ENCODE measurements at regions not wholly inside any gene's neighbourhood (a gene's known extent, or its start where the extent isn't known, plus 50 kb on each side); places are given as distances from the start of the nearest gene placed in this dataset.

DNA sequence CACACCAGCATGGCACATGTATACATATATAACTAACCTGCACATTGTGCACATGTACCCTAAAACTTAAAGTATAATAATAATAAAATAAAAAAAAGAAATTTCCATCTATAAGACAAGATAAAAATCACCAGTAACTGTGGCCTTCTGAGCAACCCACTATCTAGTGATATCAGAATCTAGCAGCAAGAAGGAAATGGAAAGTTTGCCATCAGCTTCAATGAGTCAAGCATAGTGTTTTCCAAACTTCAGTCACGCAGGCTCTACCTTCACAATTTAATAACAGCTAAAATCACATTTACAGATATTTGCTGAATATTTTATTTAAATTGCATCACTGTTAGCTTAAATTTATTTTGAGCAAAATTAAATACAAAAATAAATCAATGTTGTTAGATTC is 345.3 kb upstream of the CD180 start:
- DNase-seq, result no peak

DNA sequence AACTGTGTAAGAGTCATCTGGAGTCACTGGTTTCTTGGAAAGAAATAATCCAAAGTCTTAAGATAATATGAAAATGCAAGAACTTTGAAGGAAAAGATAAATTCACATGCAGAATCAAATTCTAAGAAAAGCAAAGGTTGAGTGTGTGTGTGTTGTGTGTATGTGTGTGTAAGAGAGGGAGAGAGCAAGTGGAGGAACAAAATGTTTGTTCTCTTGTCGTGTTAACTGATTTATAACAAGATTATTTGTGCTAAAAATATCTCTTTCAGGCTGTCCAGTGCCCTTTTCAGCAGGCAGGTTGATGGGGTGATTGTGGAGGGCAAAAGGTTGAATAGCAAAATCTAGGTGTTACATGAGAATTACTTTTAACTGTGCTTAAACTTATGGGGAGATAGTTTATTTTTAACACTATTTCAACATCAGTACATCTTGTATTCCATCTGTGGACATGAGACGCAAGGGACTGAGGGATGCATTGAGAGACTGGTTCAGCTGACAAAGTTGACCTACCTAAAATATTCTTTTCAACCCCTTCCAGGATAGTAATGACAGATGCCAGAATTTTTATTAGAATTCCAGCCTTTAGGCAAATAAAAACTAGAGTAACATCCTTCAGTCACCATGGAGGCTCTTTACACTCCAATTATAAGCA is 342.4 kb upstream of the CD180 start:
- no peak for DNase-seq

DNA sequence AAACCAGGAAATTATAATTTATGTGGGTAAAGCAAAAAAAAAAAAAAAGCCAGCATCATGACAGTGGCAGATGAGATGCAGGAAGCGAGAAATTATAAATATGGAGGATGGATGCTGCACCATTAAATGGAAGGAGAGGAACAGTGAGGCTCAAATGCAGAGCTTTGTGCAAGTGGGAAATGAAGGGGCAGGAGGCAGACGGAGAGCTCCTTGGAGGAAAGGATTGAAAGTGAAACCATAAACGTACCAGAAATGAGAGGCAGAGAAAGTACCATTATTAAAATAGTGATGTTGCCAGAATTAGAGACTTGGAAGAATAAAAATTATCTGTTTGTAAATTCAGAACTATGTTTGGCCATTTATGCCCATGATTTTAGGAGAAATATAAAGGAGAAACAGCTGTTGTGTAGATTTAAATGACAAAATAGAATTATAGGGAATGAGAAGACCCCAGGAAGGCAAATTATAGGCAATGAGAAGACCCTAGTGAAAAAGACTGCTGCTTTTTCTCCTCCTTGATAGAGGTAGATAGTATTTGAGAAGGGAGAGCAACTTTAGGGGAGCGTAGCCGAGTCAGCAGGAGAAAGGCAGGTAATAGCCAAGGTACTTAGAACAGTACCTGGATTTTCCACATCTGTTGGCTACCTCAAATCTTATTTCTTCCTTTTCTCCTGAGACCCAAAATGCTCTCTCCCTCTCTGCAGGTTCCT is 341.0 kb upstream of the CD180 start:
- no peak for DNase-seq

DNA sequence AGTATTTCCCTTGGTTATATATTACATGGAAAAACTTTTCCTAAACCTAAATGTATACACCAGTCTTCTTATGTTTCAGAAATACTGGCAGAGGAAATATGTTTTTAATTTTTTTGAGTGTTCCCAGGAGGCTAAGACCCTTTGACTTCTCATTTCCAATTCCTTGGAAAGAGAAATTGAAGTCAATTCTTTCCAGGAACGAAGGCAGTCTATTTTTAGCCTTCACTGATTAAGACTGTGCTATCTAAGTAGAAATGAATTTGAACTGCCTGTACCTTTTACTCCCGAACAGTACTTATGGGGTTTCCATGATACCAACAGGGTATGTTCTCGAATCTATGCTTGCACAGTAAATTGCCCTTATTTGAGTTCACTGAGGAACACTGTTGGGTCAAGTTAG is 340.3 kb upstream of the CD180 start:
- DNase-seq, result no peak

DNA sequence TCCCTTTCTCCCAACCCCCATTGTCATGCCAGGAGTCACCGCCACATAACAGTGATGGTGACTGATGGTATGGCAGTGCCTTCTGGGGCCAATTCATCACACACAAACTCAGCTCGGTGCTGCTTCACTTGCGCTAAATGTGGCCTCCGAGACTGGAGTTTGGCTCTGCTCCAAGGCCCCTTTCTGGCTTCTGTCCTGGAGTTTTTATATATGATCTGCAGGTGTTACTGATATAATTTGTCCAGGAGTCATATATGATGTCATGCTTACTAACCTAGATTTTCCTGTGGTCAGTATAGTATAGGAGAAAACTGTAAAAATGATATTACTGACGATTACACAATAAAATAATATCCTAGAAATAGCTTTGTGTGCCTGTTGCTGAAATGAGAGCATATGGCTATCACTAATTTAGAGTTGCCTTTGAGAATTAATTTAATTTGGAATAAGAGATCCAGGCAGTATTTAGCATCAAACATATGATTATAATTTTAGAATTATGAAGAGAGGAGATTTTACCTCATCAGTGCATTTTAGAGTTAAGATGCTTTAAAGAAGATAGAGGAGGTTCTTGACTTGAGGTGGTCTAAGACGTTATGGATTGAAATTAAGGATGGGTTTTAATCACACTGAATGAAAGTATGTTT is 334.1 kb upstream of the CD180 start:
- DNase-seq, result peak; percentile 38 to 55

DNA sequence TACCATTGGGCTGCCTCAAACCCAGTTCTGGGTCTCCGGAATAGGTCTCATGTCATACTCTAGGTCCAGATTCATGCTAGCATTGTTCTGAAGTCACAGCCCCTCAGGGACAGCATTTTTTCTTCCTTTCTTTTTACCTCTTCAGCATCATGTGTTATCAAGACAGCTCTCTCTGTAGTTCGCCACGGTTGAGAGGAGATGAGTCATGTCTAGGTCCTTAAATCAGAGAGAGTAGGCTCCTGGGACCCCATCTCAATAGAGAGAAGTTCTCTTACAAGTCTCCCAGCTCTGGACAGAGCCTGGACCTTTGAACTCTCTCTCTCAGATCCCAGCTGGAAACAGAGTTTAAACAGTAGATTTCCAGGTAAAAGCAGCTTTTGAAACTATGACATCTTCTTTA is 332.4 kb upstream of the CD180 start:
- no peak for DNase-seq

DNA sequence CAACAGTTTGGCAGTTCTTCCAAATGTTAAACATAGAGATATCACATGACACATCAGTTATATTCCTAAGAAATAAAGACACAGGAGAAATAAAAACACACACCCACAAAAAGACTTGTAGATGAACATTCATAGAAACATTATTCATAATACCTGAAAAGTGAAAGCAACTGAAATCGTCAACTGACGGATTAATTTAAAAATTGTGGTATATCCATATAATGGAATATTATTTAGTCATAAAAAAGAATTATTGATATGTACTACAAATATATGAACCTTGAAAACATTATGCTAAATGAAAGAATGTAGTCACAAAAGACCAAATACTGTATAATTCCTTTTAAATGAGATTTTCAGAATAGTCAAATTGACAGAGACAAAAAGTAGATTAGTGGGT is 330.2 kb upstream of the CD180 start:
- DNase-seq, result no peak

DNA sequence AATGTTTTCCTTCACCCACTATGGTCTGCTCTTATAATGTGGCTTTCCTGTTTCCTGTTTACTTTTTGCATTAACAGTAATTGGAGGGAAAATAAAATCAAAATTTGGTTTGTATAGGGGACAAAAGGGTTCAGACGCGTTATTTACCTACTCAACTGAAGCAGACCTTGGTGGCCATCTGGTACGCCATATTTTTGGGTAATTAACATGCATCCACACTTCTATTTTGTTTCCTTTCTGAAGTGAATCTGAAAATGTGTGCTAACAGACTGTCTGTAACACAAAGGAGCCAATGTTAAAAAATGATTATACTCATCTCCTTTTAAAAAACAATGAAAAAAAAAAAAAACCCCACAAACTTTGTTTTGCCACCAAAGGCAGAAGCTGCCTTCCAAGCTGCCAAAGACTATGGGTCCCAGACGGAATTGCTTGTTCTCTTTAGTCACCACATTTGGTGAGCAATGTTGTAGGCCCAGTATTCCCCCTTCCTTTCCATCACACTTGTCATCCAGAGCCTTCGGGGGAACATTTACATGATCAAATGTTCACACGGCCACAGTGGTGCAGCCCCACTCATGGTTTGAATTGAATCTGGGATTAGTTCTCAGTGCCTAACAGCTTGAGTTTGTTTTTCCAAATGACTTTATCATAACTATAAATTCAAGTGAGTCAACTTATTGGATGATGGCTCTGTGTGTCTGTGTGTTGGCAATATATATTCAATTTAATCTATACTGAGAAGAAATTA is 323.7 kb upstream of the CD180 start:
- no peak for DNase-seq

DNA sequence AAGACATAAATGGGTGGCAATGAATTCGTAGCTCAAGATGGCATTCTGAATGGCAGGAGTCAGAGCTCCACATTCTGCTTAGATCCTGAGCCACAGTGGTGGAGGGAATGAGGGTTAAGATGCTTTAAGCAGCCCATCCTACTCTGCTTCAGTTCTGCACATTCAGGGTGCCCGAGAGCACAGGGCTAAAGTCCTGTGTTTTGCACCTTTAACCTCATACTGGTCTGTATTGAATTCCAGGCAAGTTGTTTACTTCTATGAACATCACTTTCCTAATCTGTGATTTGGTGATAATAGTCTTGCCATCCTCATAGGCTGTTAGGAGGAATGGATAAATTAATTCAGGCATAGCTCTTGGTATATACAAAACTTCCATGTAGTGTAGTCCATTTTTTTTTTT is 321.6 kb upstream of the CD180 start:
- DNase-seq, result no peak

DNA sequence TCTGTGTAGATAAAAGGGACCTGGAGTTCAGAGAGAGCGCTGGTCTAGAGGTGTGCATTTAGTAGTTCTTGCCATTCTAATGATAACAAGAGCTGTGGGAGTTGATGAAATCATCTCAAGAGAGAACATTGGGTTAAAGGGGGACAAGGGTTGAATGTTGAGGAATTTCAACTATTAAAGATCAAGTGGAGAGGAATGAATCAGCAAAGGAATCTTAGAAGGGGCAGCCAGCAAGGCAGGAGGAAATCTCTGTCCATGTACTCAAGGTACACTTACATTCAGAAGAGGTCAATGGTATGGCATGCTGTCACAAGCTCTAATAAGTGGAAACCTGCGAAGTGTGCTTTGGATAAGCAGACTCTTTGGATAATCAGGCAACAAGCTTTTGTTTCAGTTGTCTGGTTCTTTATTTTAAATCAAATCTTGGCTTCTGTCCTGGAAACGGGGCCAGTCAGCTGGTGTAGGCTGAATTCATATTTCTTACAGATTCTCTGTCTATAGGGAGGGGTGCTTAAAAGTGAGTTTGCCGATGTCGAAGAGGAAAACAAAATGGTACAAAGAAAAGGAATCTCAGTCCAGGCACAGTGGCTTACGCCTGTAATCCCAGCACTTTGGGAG is 320.5 kb upstream of the CD180 start:
- DNase-seq, result no peak

DNA sequence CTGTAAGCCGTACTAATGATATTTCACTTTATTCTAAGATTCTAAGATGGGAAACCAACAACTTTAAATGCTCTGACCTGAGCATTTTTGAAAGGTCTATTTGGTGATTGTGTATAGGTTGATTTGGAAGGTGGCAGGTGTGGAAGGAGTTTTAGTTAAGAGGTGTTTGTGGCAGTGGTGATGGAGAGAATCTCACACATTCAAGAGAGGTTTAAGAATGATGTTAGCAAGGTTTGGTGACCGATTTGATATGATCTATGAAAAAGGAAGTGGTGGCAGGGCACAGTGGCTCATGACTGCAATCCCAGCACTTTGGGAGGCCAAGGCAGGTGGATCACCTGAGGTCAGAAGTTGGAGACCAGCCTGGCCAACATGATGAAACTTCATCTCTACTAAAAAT is 319.2 kb upstream of the CD180 start:
- no peak for DNase-seq

DNA sequence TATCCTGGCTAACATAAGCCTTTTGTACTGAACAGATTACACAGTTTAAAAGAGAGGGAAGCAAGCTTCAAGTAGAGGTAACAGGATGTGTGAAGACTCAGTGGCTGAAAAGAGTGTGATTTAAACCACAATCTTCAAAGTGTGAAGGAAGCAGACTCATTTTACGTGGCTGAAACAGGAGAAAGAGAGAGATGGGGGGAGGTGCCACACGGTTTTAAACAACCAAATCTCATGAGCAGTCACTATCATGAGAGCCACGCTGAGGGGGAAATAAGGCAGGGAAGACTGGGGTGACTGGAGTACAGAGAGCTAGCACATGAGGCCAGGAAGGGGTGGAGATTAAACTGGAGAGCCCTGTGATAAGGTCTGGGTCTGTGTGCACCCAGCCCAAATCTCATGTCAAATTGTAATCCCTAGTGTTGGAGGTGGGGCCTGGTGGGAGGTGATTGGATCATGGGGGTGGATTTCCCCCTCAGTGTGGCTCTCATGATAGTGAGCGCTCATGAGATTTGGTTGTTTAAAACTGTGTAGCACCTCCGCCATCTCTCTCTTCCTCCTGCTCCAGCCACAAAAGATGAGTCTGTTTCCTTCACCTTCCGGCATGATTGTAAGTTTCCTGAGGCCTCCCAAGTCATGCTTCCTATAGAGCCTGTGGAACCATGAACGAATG is 318.6 kb upstream of the CD180 start:
- no peak for DNase-seq

DNA sequence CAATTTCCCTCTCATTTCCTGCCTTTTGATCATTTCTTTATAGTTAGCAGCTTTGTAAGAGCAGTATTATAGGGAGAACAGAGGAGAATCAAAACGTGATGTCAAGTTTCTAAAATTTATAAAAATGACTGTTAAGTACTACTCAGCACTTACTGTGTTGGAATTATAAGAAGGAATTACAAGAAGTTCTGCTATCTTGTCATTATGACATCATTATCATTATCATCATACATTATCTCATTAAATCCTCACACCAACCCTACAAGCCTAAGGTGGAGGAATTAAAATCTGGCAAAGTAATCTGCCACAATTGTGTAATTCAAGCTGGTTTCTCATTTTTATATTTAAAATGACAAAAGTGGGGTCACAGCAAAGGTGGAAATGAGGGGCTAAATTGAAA is 316.2 kb upstream of the CD180 start:
- DNase-seq, result no peak

DNA sequence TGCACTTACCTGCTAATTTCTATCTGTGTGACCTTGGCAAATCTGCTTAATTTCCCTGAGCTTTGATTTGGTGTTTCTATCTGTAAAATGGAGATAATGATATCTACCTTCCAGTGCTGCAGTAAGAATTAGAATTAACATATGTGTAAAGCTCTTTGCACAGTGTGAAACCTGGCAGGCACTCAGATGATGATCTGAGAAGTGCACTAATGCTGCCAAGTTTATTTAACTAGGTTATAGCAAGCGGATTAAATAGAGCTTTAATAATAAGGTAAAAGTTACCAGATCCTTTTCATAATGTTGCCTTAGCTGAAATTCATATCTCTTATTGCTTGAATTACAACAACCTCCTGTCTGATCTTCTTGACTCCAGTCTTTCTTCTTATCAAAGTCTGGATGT is 315.3 kb upstream of the CD180 start:
- DNase-seq, result no peak

DNA sequence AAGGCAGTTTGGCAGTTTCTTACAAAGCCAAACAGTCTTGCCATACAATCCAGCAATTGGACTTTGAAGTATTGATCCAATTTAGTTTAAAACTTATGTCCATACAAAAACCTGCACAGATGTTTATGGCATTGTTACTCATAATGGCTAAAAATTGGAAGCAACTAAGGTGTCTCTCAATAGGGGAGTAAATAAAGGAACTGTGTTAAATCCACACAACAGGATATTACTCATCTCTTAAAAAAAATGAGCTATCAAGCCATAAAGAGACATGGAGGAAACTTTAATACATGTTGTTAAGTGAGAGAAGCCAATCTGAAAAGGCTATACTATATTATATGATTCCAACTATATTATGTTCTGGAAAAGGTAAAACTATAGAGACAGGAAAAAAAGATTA is 313.6 kb upstream of the CD180 start:
- no peak for DNase-seq

DNA sequence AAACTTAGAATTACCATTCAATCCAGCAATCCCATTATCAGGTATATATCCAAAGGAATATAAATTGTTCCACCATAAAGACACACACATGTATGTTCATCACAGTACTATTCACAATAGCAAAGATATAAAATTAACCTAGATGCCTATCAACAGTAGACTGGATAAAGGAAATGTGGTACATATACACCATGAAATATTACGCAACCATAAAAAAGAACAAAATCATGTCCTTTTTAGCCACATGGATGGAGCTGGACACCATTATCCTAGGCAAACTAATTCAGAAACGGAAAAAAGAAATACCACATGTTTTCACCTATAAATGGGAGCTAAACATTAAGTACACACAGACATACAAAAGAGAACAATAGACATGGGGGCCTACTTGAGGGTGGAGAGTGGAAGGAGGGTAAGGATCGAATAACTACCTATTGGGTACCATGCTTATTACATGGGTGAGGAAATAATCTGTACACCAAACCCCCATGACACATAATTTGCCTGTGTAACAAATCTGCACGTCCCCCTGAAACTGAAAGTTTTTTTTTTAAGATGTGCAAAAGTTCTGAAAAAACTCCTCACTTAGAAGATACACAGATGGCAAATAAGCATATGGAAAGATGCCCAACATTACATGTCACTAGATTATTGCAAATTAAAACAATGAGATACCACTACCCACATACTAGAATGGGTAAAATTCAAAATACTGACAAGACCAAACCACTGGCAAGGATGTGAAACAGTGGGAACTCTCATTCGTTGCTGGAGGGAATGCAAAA is 313.0 kb upstream of the CD180 start:
- no peak for DNase-seq

DNA sequence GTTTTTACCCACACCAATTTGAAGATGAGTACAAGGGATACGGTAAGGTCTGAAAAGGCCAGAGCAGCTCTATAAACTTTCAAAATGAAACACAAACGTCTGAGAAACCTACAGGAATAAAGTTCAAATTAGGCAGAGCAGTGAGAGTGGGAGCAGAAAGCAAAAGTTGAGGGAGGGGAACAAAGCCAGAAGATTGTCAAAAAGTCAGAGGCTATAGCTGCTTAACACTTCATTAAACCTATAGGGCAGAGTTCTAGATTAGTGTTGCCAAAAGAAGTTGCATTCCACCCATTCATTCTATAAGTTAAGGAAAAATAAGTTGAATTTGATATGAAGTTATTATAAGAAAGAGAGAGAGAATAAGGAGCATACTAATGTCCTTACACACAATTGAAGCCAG is 309.6 kb upstream of the CD180 start:
- DNase-seq, result no peak

DNA sequence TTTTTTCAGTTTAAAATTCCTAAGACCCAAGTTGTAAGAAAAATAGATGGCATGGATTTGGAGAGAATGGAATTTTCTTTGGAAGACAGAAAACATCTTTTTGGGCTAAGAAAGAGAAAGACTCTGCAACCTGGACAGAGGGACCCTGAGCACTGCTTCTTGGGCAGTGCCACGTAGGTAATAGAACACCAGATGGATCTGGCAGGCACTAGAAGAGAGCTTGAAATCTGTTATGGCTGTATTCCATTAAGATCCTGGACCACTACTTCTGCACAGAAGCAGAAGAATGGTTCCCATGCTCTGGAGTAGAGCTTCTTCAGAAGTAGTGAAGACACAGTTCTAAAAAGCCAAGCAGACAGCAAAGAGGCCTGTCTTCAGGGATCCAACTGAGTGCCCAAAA is 306.4 kb upstream of the CD180 start:
- no peak for DNase-seq

DNA sequence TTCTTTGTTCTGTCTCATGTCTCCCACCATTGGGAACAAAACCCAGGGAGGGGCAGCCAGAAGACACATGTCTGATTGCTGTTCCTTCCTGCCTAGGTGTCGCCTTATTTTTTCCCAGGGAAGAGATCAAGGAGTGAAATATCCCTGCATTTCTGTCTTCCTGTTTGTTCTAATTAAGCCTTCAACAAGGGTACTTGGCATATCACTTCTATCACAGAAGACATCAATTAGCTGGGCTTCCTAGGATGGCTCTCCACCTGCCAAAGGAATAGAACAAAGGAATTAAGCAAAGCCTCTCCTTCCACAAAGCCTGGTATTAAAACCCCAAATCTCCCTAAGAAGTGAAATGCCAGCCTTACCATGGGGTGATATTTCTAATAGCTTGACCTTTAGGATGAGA is 299.5 kb upstream of the CD180 start:
- no peak for DNase-seq

DNA sequence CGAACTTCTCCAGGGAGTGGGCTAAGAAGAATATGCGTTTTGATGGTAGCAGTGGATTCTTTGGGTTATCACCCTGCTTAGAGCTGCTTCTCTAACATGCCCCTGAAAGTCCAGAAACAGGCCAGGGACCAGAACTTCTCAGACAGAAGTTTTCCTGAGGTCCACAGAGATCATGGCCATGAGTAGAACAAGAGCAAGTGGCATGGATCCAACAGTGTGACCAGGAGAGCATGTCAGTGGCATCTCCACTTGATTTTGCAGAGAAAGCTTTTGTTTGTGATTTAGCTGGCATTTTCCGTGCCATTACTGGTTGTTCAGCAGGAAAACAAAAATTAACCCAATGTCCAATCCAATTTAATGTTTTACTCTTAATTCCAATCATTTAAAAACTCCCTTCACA is 298.5 kb upstream of the CD180 start:
- DNase-seq, result no peak

DNA sequence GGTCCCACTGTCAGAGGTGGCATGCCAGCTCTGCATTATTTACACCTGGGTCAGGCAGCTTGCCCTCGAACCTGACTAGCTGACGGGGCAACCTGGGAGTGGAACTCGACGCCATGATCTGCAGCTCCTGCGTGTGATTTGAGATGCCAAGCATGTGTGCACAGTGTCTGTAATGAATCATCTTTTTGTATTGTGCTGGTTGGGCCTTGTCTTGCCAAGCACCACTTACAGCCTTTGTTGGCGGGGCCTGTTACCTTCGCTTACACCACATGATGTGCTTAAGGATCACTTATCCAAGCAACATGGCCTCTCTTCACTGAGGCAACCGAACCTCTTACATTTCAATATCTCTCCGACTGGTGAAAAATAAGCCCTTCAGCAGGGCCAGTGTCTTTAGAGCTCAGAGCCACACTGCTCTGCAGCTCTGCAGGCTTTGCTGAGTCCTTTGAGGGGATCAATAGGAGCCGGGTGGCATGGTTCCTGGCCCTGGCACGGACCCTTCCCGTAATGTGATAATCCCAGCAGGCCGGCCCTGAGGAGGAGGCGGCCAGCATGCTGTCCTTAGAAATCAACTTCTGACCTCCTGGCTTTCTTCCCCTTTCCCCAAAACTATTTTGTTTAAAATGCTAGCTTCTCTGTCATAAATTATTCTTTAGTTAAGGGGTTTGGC is 297.7 kb upstream of the CD180 start:
- peak; percentile 9 to 14 for DNase-seq

All from SHP77 (cell line).